HepG2 (cell line): ENCODE measurements at regions not wholly inside any gene's neighbourhood (a gene's known extent, or its start where the extent isn't known, plus 50 kb on each side); places are given as distances from the start of the nearest gene placed in this dataset.

Experiments used
- ARNT ChIP-seq: fragments of 450-650 bp; IDR thresholded peaks from 2 replicates; pipeline ENCODE4 v1.6.1; 2017
- CBFB ChIP-seq: sonication (generic); formaldehyde crosslinking; IDR thresholded peaks from 2 replicates; pipeline ENCODE4 v1.4.0; 2020; ENCODE audit warnings: missing genetic modification reagents
- FIP1L1 ChIP-seq: fragments of 200-400 bp; formaldehyde crosslinking; IDR thresholded peaks from 2 replicates; pipeline ENCODE4 v1.6.1; 2018; ENCODE audit warnings: low read depth, mild to moderate bottlenecking, low read length, moderate library complexity, borderline replicate concordance; ENCODE audit not compliant: insufficient read depth
- YY1 ChIP-seq: IDR thresholded peaks from 2 replicates; pipeline ENCODE4 v1.6.1; 2011; ENCODE audit warnings: low read length, low read depth, moderate library complexity, mild to moderate bottlenecking; ENCODE audit not compliant: insufficient read depth, insufficient replicate concordance
- ZFP36 ChIP-seq: fragments of 150-350 bp; IDR thresholded peaks from 2 replicates; pipeline ENCODE4 v1.6.1; 2018; ENCODE audit warnings: borderline replicate concordance, low read length, low read depth; ENCODE audit not compliant: partially characterized antibody
- TF ChIP-seq, protein P1 (sequence below): sonication (generic); formaldehyde crosslinking; IDR thresholded peaks from 2 replicates; pipeline ENCODE4 v1.5.0; 2020; ENCODE audit warnings: mild to moderate bottlenecking, missing genetic modification reagents, borderline replicate concordance

DNA sequence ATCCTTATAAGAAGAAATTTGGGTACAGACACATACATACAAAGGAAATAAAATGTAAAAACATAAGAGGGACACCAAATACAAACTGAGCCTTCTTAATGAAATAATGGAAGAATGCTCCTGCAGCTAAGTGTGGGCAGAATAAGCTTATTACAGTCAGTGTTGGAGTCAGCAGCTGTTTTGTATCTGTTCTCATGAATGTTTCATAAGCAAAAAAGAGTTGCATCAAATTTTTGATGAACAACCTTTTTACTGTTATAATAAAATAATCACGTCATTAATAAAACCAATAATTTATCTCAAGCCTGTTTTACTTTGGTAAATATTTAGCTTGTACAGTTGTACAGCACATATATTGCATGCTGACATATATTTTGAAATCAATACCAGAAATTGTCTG lies 545.6 kb downstream of the LRRC70 start:
- TF ChIP-seq ZFP36: no peak
- no peak for TF ChIP-seq YY1
- TF ChIP-seq CBFB: no peak
- no peak for TF ChIP-seq ARNT
- TF ChIP-seq FIP1L1: no peak
- TF ChIP-seq, protein P1, sequence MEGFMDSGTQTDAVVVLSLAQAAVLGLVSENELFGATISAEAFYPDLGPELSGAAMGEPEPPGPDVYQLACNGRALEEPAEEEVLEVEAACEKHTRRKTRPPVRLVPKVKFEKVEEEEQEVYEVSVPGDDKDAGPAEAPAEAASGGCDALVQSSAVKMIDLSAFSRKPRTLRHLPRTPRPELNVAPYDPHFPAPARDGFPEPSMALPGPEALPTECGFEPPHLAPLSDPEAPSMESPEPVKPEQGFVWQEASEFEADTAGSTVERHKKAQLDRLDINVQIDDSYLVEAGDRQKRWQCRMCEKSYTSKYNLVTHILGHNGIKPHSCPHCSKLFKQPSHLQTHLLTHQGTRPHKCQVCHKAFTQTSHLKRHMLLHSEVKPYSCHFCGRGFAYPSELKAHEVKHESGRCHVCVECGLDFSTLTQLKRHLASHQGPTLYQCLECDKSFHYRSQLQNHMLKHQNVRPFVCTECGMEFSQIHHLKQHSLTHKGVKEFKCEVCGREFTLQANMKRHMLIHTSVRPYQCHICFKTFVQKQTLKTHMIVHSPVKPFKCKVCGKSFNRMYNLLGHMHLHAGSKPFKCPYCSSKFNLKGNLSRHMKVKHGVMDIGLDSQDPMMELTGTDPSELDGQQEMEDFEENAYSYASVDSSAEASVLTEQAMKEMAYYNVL (CRISPR knock-in tag): no peak
